ENCODE measurements at regions not wholly inside any gene's neighbourhood (a gene's known extent, or its start where the extent isn't known, plus 50 kb on each side); places are given as distances from the start of the nearest gene placed in this dataset.

GRCh38 chr20:39909447-39909846 lies 779.6 kb downstream of the MAFB start:
- Mint-ChIP-seq H3K4me3 (ENCODE audit: unreplicated experiment) (no peak overlapping the region), H3K36me3 (ENCODE audit: unreplicated experiment) (no peaks in the 10 kb centered on the region), H3K4me1 (ENCODE audit: low read depth, unreplicated experiment) (no peaks in the 10 kb centered on the region), H3K27ac (ENCODE audit: unreplicated experiment) (no peak overlapping the region), H3K9me3 (ENCODE audit: unreplicated experiment) (no peaks in the 10 kb centered on the region), H3K27me3 (ENCODE audit: unreplicated experiment) (no peaks in the 10 kb centered on the region)
- TF ChIP-seq CTCF (IDR thresholded peaks at IDR 0.05; ENCODE audit: partially characterized antibody, unreplicated experiment) = no peak
- DNase-seq = no peak

- DNase-seq = no peak
- TF ChIP-seq CTCF (IDR thresholded peaks at IDR 0.05; ENCODE audit: partially characterized antibody, unreplicated experiment) = no peak
- no peak overlapping the region for H3K4me3 Mint-ChIP-seq (ENCODE audit: unreplicated experiment)
- H3K27me3 Mint-ChIP-seq (ENCODE audit: unreplicated experiment) = no peaks in the 10 kb centered on the region
- H3K36me3 Mint-ChIP-seq (ENCODE audit: unreplicated experiment) = no peaks in the 10 kb centered on the region
- H3K9me3 Mint-ChIP-seq (ENCODE audit: unreplicated experiment) = peaks cover 1% of the 10 kb centered on the region
- no peaks in the 10 kb centered on the region for H3K4me1 Mint-ChIP-seq (ENCODE audit: low read depth, unreplicated experiment)
- no peak overlapping the region for H3K27ac Mint-ChIP-seq (ENCODE audit: unreplicated experiment)
Measured at GRCh38 chr20:39904476-39905112, 784.4 kb downstream of the MAFB start.

GRCh38 chr20:39903806-39904465 lies 785.1 kb downstream of the MAFB start:
- H3K27me3 Mint-ChIP-seq (ENCODE audit: unreplicated experiment) = no peaks in the 10 kb centered on the region
- TF ChIP-seq CTCF (IDR thresholded peaks at IDR 0.05; ENCODE audit: partially characterized antibody, unreplicated experiment) = no peak
- no peaks in the 10 kb centered on the region for H3K36me3 Mint-ChIP-seq (ENCODE audit: unreplicated experiment)
- H3K4me3 Mint-ChIP-seq (ENCODE audit: unreplicated experiment) = no peak overlapping the region
- H3K9me3 Mint-ChIP-seq (ENCODE audit: unreplicated experiment) = peaks cover 1% of the 10 kb centered on the region
- H3K4me1 Mint-ChIP-seq (ENCODE audit: low read depth, unreplicated experiment) = no peaks in the 10 kb centered on the region
- no peak for DNase-seq
- no peak overlapping the region for H3K27ac Mint-ChIP-seq (ENCODE audit: unreplicated experiment)

GRCh38 chr20:39899881-39900280 lies 789.2 kb downstream of the MAFB start:
- TF ChIP-seq CTCF (IDR thresholded peaks at IDR 0.05; ENCODE audit: partially characterized antibody, unreplicated experiment) = no peak
- no peaks in the 10 kb centered on the region for H3K27me3 Mint-ChIP-seq (ENCODE audit: unreplicated experiment)
- no peak overlapping the region for H3K4me3 Mint-ChIP-seq (ENCODE audit: unreplicated experiment)
- DNase-seq = no peak
- no peaks in the 10 kb centered on the region for H3K4me1 Mint-ChIP-seq (ENCODE audit: low read depth, unreplicated experiment)
- H3K36me3 Mint-ChIP-seq (ENCODE audit: unreplicated experiment) = no peaks in the 10 kb centered on the region
- H3K27ac Mint-ChIP-seq (ENCODE audit: unreplicated experiment) = no peak overlapping the region
- H3K9me3 Mint-ChIP-seq (ENCODE audit: unreplicated experiment) = peaks cover 1% of the 10 kb centered on the region

- H3K4me3 Mint-ChIP-seq (ENCODE audit: unreplicated experiment) = no peak overlapping the region
- no peak for TF ChIP-seq CTCF (IDR thresholded peaks at IDR 0.05; ENCODE audit: partially characterized antibody, unreplicated experiment)
- no peak for DNase-seq
- no peaks in the 10 kb centered on the region for H3K4me1 Mint-ChIP-seq (ENCODE audit: low read depth, unreplicated experiment)
- no peak overlapping the region for H3K27ac Mint-ChIP-seq (ENCODE audit: unreplicated experiment)
- H3K9me3 Mint-ChIP-seq (ENCODE audit: unreplicated experiment) = no peaks in the 10 kb centered on the region
- no peaks in the 10 kb centered on the region for H3K36me3 Mint-ChIP-seq (ENCODE audit: unreplicated experiment)
- H3K27me3 Mint-ChIP-seq (ENCODE audit: unreplicated experiment) = no peaks in the 10 kb centered on the region
Measured at GRCh38 chr20:39898467-39898852, 790.6 kb downstream of the MAFB start.

All from glutamatergic neuron (in vitro differentiated cells).